Nephron (organoid): ENCODE measurements at regions not wholly inside any gene's neighbourhood (a gene's known extent, or its start where the extent isn't known, plus 50 kb on each side); places are given as distances from the start of the nearest gene placed in this dataset.

Experiments used
- H3K27ac Mint-ChIP-seq, 3 experiments: 2 replicates each; pipeline ENCODE4 v1.8.0; 2020; ENCODE audit warnings: mixed read lengths in 3 of 3, mild to moderate bottlenecking in 2 of 3, moderate library complexity in 1 of 3
- H3K27me3 Mint-ChIP-seq: 2 replicates; pipeline ENCODE4 v1.8.0; 2021; ENCODE audit warnings: low read depth, mild to moderate bottlenecking, moderate library complexity, mixed read lengths
- H3K36me3 Mint-ChIP-seq: 2 replicates; pipeline ENCODE4 v1.8.0; 2020; ENCODE audit warnings: low read depth, mixed read lengths
- H3K4me1 Mint-ChIP-seq: 2 replicates; pipeline ENCODE4 v1.8.0; 2020; ENCODE audit warnings: mixed read lengths
- H3K4me3 Mint-ChIP-seq, 3 experiments: 2 replicates each; pipeline ENCODE4 v1.8.0; 2020; ENCODE audit warnings: mild to moderate bottlenecking in 3 of 3, mixed read lengths in 3 of 3, moderate library complexity in 2 of 3
- H3K9me3 Mint-ChIP-seq: 2 replicates; pipeline ENCODE4 v1.8.0; 2020; ENCODE audit warnings: mixed read lengths
- CTCF ChIP-seq, 3 experiments: fragments of 200-600 bp; sonication (generic); IDR thresholded peaks; one replicate each; pipeline ENCODE4 v1.5.0; 2021; ENCODE audit warnings: antibody characterized with exemption in 3 of 3; ENCODE audit not compliant: unreplicated experiment in 3 of 3

- TF ChIP-seq CTCF (IDR thresholded peaks at IDR 0.05; ENCODE audit: unreplicated experiment in 3 of 3), result no peak
- H3K27me3 Mint-ChIP-seq, result no peaks in the 10 kb centered on the region
- no peak overlapping the region for H3K27ac Mint-ChIP-seq
- H3K9me3 Mint-ChIP-seq, result peaks cover 24% of the 10 kb centered on the region
- H3K36me3 Mint-ChIP-seq, result no peaks in the 10 kb centered on the region
- H3K4me1 Mint-ChIP-seq, result no peaks in the 10 kb centered on the region
- no peak overlapping the region for H3K4me3 Mint-ChIP-seq
Observed at GRCh38 chr6:169131390-169131789, 122.3 kb downstream of the THBS2 start.

GRCh38 chr6:169130113-169130512 lies 123.5 kb downstream of the THBS2 start:
- peaks cover 17% of the 10 kb centered on the region for H3K9me3 Mint-ChIP-seq
- no peaks in the 10 kb centered on the region for H3K4me1 Mint-ChIP-seq
- no peak overlapping the region for H3K27ac Mint-ChIP-seq
- no peak overlapping the region for H3K4me3 Mint-ChIP-seq
- no peaks in the 10 kb centered on the region for H3K27me3 Mint-ChIP-seq
- TF ChIP-seq CTCF (IDR thresholded peaks at IDR 0.05; ENCODE audit: unreplicated experiment in 3 of 3), result no peak
- no peaks in the 10 kb centered on the region for H3K36me3 Mint-ChIP-seq

- H3K4me3 Mint-ChIP-seq, result no peak overlapping the region
- H3K36me3 Mint-ChIP-seq, result no peaks in the 10 kb centered on the region
- peaks cover 5% of the 10 kb centered on the region for H3K4me1 Mint-ChIP-seq
- no peak for TF ChIP-seq CTCF (IDR thresholded peaks at IDR 0.05; ENCODE audit: unreplicated experiment in 3 of 3)
- H3K27me3 Mint-ChIP-seq, result peaks cover 3% of the 10 kb centered on the region
- H3K9me3 Mint-ChIP-seq, result no peaks in the 10 kb centered on the region
- no peak overlapping the region for H3K27ac Mint-ChIP-seq
Observed at GRCh38 chr6:169121013-169121412, 132.6 kb downstream of the THBS2 start.

GRCh38 chr6:169119669-169120068 lies 134.0 kb downstream of the THBS2 start:
- no peak for TF ChIP-seq CTCF (IDR thresholded peaks at IDR 0.05; ENCODE audit: unreplicated experiment in 3 of 3)
- Mint-ChIP-seq H3K36me3 (no peaks in the 10 kb centered on the region), H3K27ac (no peak overlapping the region), H3K4me1 (peaks cover 17% of the 10 kb centered on the region), H3K4me3 (no peak overlapping the region), H3K9me3 (no peaks in the 10 kb centered on the region), H3K27me3 (peaks cover 3% of the 10 kb centered on the region)

GRCh38 chr6:169118346-169118830 lies 135.3 kb downstream of the THBS2 start:
- TF ChIP-seq CTCF (IDR thresholded peaks at IDR 0.05; ENCODE audit: unreplicated experiment in 3 of 3), result no peak
- Mint-ChIP-seq H3K4me3 (no peak overlapping the region), H3K4me1 (peaks cover 17% of the 10 kb centered on the region), H3K27me3 (peaks cover 3% of the 10 kb centered on the region), H3K9me3 (no peaks in the 10 kb centered on the region), H3K27ac (no peak overlapping the region), H3K36me3 (no peaks in the 10 kb centered on the region)

GRCh38 chr6:169117663-169118062 lies 136.0 kb downstream of the THBS2 start:
- H3K4me3 Mint-ChIP-seq, result no peak overlapping the region
- no peaks in the 10 kb centered on the region for H3K9me3 Mint-ChIP-seq
- H3K27ac Mint-ChIP-seq, result no peak overlapping the region
- H3K36me3 Mint-ChIP-seq, result no peaks in the 10 kb centered on the region
- TF ChIP-seq CTCF (IDR thresholded peaks at IDR 0.05; ENCODE audit: unreplicated experiment in 3 of 3), result no peak
- peaks cover 18% of the 10 kb centered on the region for H3K4me1 Mint-ChIP-seq
- peaks cover 3% of the 10 kb centered on the region for H3K27me3 Mint-ChIP-seq
